Upper lobe of left lung (tissue), 4 donors: ENCODE measurements at regions not wholly inside any gene's neighbourhood (a gene's known extent, or its start where the extent isn't known, plus 50 kb on each side); places are given as distances from the start of the nearest gene placed in this dataset.

Experiments
- CTCF ChIP-seq, 6 experiments: fragments of 450-650 bp in 4 of 6; fragments of 200-600 bp in 2 of 6; sonication (generic) in 2 of 6; IDR thresholded peaks; one replicate each; pipeline ENCODE4 v1.5.1; 2016 to 2019; ENCODE audit warnings: antibody characterized with exemption in 6 of 6
- POLR2A ChIP-seq, 4 donors: fragments of 450-650 bp; IDR thresholded peaks; one replicate each; pipeline ENCODE4 v1.5.1; 2016 to 2017; ENCODE audit warnings: antibody characterized with exemption in 4 of 4, mild to moderate bottlenecking in 2 of 4
- POLR2AphosphoS5 ChIP-seq, 2 donors: sonication (generic); formaldehyde crosslinking; IDR thresholded peaks; one replicate each; pipeline ENCODE4 v1.5.1; 2017; ENCODE audit warnings: antibody characterized with exemption in 2 of 2

- TF ChIP-seq POLR2AphosphoS5 (IDR thresholded peaks at IDR 0.05) (no peak), POLR2A (IDR thresholded peaks at IDR 0.05) (no peak), CTCF (IDR thresholded peaks at IDR 0.05) (no peak)
Measured at GRCh38 chr17:79433379-79433778, 177.5 kb downstream of the RBFOX3 start.
